A549 (cell line): ENCODE measurements at regions not wholly inside any gene's neighbourhood (a gene's known extent, or its start where the extent isn't known, plus 50 kb on each side); places are given as distances from the start of the nearest gene placed in this dataset.
"Not testable (repeated sequence)": the region's sequence is repeated elsewhere in the genome, so short reads cannot be mapped to it uniquely, and the experiment has no call there.

Experiments used
- BCL3 ChIP-seq: fragments of >200 bp; sonication (Bioruptor Twin); formaldehyde crosslinking; IDR thresholded peaks from 3 replicates; pipeline ENCODE4 v1.6.1; 2016
- CTCF ChIP-seq: fragments of >200 bp; sonication (Bioruptor Twin); formaldehyde crosslinking; IDR thresholded peaks from 3 replicates; pipeline ENCODE4 v1.5.1; 2016
- EHF ChIP-seq: fragments of 250-450 bp; sonication (Bioruptor Pico); IDR thresholded peaks from 2 replicates; pipeline ENCODE4 v1.5.0; 2020; ENCODE audit warnings: mild to moderate bottlenecking
- EP300 ChIP-seq, 2 experiments: fragments of >200 bp; sonication (Bioruptor Twin); formaldehyde crosslinking; IDR thresholded peaks; 2 replicates in 1 of 2; 3 replicates in 1 of 2; pipeline ENCODE4 v1.6.1; 2016 to 2017
- FOXS1 ChIP-seq: fragments of 250-450 bp; sonication (Bioruptor Pico); IDR thresholded peaks from 2 replicates; pipeline ENCODE4 v1.5.0; 2020; ENCODE audit warnings: mild to moderate bottlenecking, moderate library complexity
- HDAC2 ChIP-seq: fragments of 200-600 bp; sonication (generic); IDR thresholded peaks from 2 replicates; pipeline ENCODE4 v1.6.1; 2016
- JUN ChIP-seq, 2 experiments: fragments of >200 bp; sonication (Bioruptor Twin); formaldehyde crosslinking; IDR thresholded peaks; 2 replicates in 1 of 2; 3 replicates in 1 of 2; pipeline ENCODE4 v1.6.1; 2016 to 2017
- NR3C1 ChIP-seq: fragments of >200 bp; sonication (Bioruptor Twin); formaldehyde crosslinking; IDR thresholded peaks from 3 replicates; pipeline ENCODE4 v1.6.1; 2017
- POLR2A ChIP-seq: IDR thresholded peaks from 2 replicates; pipeline ENCODE4 v1.6.1; 2012; ENCODE audit warnings: mild to moderate bottlenecking, low read length
- POLR2AphosphoS2 ChIP-seq: conservative IDR thresholded peaks from 2 replicates; pipeline ENCODE4 v1.6.1; 2012; ENCODE audit warnings: low read length, improper control_type of control experiment, inconsistent platforms
- RCOR1 ChIP-seq: fragments of 150-350 bp; IDR thresholded peaks from 2 replicates; pipeline ENCODE4 v1.6.1; 2014; ENCODE audit warnings: antibody characterized with exemption, low read length, low read depth
- TFCP2L1 ChIP-seq: fragments of 250-450 bp; sonication (Bioruptor Pico); IDR thresholded peaks from 2 replicates; pipeline ENCODE4 v1.5.0; 2021; ENCODE audit warnings: mild to moderate bottlenecking
- TF ChIP-seq, protein P1 (sequence below): fragments of 450-650 bp; IDR thresholded peaks from 2 replicates; pipeline ENCODE4 v1.6.1; 2014; ENCODE audit warnings: antibody characterized with exemption
- TF ChIP-seq, protein P2 (sequence below): IDR thresholded peaks from 2 replicates; pipeline ENCODE4 v1.6.1; 2012

- TF ChIP-seq POLR2A; POLR2AphosphoS2; CTCF; JUN (IDR thresholded peaks at IDR 0.05); HDAC2; BCL3; FOXS1; RCOR1; NR3C1; EP300 (IDR thresholded peaks at IDR 0.05); TFCP2L1 (CRISPR knock-in tag); EHF (CRISPR knock-in tag): not testable (repeated sequence)
- TF ChIP-seq, protein P1, sequence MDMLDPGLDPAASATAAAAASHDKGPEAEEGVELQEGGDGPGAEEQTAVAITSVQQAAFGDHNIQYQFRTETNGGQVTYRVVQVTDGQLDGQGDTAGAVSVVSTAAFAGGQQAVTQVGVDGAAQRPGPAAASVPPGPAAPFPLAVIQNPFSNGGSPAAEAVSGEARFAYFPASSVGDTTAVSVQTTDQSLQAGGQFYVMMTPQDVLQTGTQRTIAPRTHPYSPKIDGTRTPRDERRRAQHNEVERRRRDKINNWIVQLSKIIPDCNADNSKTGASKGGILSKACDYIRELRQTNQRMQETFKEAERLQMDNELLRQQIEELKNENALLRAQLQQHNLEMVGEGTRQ, result not testable (repeated sequence)
- TF ChIP-seq, protein P2, sequence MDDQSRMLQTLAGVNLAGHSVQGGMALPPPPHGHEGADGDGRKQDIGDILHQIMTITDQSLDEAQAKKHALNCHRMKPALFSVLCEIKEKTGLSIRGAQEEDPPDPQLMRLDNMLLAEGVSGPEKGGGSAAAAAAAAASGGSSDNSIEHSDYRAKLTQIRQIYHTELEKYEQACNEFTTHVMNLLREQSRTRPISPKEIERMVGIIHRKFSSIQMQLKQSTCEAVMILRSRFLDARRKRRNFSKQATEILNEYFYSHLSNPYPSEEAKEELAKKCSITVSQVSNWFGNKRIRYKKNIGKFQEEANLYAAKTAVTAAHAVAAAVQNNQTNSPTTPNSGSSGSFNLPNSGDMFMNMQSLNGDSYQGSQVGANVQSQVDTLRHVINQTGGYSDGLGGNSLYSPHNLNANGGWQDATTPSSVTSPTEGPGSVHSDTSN, result not testable (repeated sequence)
These were observed 140.6 kb downstream of the SLC39A8 start for GRCh38 chr4:102204634-102205033.
